Endothelial cell of umbilical vein (primary cell): ENCODE measurements at regions not wholly inside any gene's neighbourhood (a gene's known extent, or its start where the extent isn't known, plus 50 kb on each side); places are given as distances from the start of the nearest gene placed in this dataset.
"Not testable (repeated sequence)": the region's sequence is repeated elsewhere in the genome, so short reads cannot be mapped to it uniquely, and the experiment has no call there.

Experiments used
- BruUV-seq: library from RNA; stranded (reverse); fragments of 400-500 nt; replicated peaks from 2 replicates; lab custom pipeline; 2021; lab: Mats Ljungman, UMichigan
- CTCF ChIA-PET: fragments of 300-600, 350-600 bp; sonication (Branson Sonifier 250); formaldehyde crosslinking; loops from one replicate; lab custom pipeline; 2021; ENCODE audit warnings: antibody characterized with exemption, inconsistent platforms; lab: Charles Lee
- POLR2A ChIA-PET: fragments of 300-600, 350-600 bp; sonication (Branson Sonifier 250); formaldehyde crosslinking; loops from one replicate; lab custom pipeline; 2021; ENCODE audit warnings: antibody characterized with exemption, inconsistent platforms; lab: Charles Lee
- DNase-seq: peaks from one replicate; pipeline ENCODE4 v3.0.0-alpha.2; 2011; ENCODE audit warnings: low read depth, low spot score
- FAIRE-seq: peaks from 2 replicates; lab custom pipeline; 2011; peaks lifted over from hg19 to GRCh38; lab: Jason Lieb, UNC
- H2AFZ ChIP-seq: 2 replicates; pipeline ENCODE4 v1.6.0; 2012; ENCODE audit warnings: low read depth, low read length, control low read depth, inconsistent platforms
- H3K27ac ChIP-seq: 2 replicates; pipeline ENCODE4 v1.5.1; 2011; ENCODE audit warnings: low read depth, mild to moderate bottlenecking, control low read depth, low read length, moderate library complexity; ENCODE audit not compliant: insufficient read depth
- H3K27me3 ChIP-seq, 2 experiments: 2 replicates each; pipeline versions ENCODE4 v1.6.0 to v1.6.1; 2011; ENCODE audit warnings: low read length in 2 of 2, mixed read lengths in 1 of 2; ENCODE audit not compliant: control insufficient read depth in 2 of 2, insufficient read depth in 2 of 2
- H3K36me3 ChIP-seq, 2 experiments: 2 replicates in 1 of 2; 3 replicates in 1 of 2; pipeline ENCODE4 v1.5.1; 2011; ENCODE audit warnings: low read length in 2 of 2, mild to moderate bottlenecking in 1 of 2, moderate library complexity in 1 of 2; ENCODE audit not compliant: control insufficient read depth in 2 of 2, insufficient read depth in 2 of 2; ENCODE audit errors: extremely low read depth in 1 of 2
- H3K4me1 ChIP-seq: 3 replicates; pipeline ENCODE4 v1.5.1; 2011; ENCODE audit warnings: mild to moderate bottlenecking, low read length; ENCODE audit not compliant: control insufficient read depth, insufficient read depth; ENCODE audit errors: extremely low read depth
- H3K4me2 ChIP-seq: 2 replicates; pipeline ENCODE4 v1.6.1; 2011; ENCODE audit warnings: low read length, control low read depth, mixed read lengths; ENCODE audit not compliant: insufficient read depth
- H3K4me3 ChIP-seq, 3 experiments: fragments of 200-600 bp in 1 of 3; sonication (generic), shearing (Covaris generic) in 1 of 3; replicated peaks in 1 of 3; 2 replicates each; pipeline ENCODE4 v1.5.1; 2011 to 2016; ENCODE audit warnings: control low read depth in 3 of 3, low read length in 3 of 3, mild to moderate bottlenecking in 2 of 3, inconsistent platforms in 1 of 3, low read depth in 1 of 3, moderate library complexity in 1 of 3; ENCODE audit not compliant: insufficient read depth in 1 of 3
- H3K79me2 ChIP-seq: 2 replicates; pipeline ENCODE4 v1.6.0; 2012; ENCODE audit warnings: low read length, inconsistent platforms; ENCODE audit not compliant: control insufficient read depth, insufficient read depth
- H3K9ac ChIP-seq: replicated peaks from 2 replicates; pipeline ENCODE3; 2011; ENCODE audit warnings: low read length, control low read depth; ENCODE audit not compliant: insufficient read depth; ENCODE audit errors: extremely low read depth
- H3K9me1 ChIP-seq: replicated peaks from 3 replicates; pipeline ENCODE4 v1.6.0; 2011; ENCODE audit warnings: mild to moderate bottlenecking, low read length; ENCODE audit not compliant: control insufficient read depth, insufficient read depth; ENCODE audit errors: extremely low read depth
- H3K9me3 ChIP-seq: replicated peaks from 2 replicates; pipeline ENCODE4 v1.5.1; 2012; ENCODE audit warnings: low read length, inconsistent platforms; ENCODE audit not compliant: control insufficient read depth, insufficient read depth
- H4K20me1 ChIP-seq: replicated peaks from 2 replicates; pipeline ENCODE3; 2011; ENCODE audit warnings: mild to moderate bottlenecking, low read length; ENCODE audit not compliant: control insufficient read depth, insufficient read depth; ENCODE audit errors: extremely low read depth
- FOS ChIP-seq: IDR thresholded peaks from 2 replicates; pipeline ENCODE4 v1.6.1; 2011; ENCODE audit warnings: mild to moderate bottlenecking, low read length, moderate library complexity, borderline replicate concordance; ENCODE audit not compliant: insufficient read depth
- GATA2 ChIP-seq: IDR thresholded peaks from 2 replicates; pipeline ENCODE4 v1.7.0; 2011; ENCODE audit warnings: low read depth, mild to moderate bottlenecking, moderate library complexity, mixed read lengths, low read length; ENCODE audit not compliant: insufficient read length, insufficient read depth
- dilution Hi-C: fragments of 300-500 bp; cut with MboI; formaldehyde crosslinking; loops from one replicate; pipeline ENCODE4 v1.15.0; 2019; ENCODE audit warnings: low sequenced_read_pairs; ENCODE audit not compliant: extremely low pct_ligation_motif_present
- intact Hi-C: fragments of 100-400 bp; cut with micrococcal nuclease; formaldehyde crosslinking; loops from one replicate; pipeline ENCODE4 v1.10.0; 2022

DNA sequence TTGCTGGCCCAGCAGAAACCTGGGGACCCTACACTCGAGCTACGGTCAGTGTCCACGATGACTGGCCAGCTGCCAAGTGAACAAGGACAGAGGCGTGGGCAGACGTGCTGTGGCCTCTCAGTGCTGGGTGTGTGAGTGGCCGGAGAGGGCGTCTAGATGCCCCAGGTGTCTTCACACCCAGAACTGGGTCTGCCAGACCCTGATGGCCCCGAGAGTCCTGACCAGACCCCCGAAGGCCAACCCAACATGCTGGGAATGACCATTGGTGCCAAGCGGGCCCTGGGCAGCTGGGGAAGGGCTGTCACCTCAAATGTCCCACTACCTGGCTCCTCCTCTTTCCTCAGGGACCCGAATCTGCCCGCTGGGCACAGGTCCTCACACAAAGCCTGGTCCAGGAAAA lies 104.5 kb upstream of the SULF2 start:
- H3K9ac ChIP-seq, dilution Hi-C loops, H3K79me2 ChIP-seq, H3K4me2 ChIP-seq, FAIRE-seq, H4K20me1 ChIP-seq, CTCF ChIA-PET, H2AFZ ChIP-seq, H3K27me3 ChIP-seq, DNase-seq, H3K4me1 ChIP-seq, BruUV-seq, H3K9me1 ChIP-seq, H3K9me3 ChIP-seq, POLR2A ChIA-PET, H3K4me3 ChIP-seq, H3K27ac ChIP-seq, H3K36me3 ChIP-seq: not testable (repeated sequence)
- intact Hi-C loops, result loop anchor here (10.0 kb wide), 1 partner anchor 45 kb away; no protein-coding TSS in a partner anchor

DNA sequence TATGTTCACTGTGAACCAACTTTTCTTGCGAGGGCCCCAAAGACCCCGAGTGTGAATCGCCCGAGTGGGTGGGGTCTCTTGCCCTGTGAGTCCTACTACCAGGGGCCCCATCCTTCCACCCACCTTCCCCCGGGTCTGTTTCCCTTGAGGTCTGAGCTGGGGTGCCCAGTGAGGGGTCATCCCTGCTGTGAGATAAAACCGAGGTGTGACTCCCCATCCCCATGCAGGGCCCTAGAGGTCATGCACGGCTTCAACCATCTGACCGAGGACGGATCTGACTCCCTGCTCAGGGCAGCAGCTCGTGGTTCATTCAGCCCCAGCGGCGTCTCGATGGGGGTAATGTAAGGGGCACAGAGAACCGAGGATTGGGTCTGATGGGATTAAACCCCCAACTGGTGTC lies 103.1 kb upstream of the SULF2 start:
- FAIRE-seq, result no peak
- Histone ChIP-seq H3K27me3 (no peaks in the 10 kb centered on the region), H3K4me3 (no peak overlapping the region), H3K27ac (no peak overlapping the region), H3K9ac (no peak overlapping the region), H3K9me3 (no peaks in the 10 kb centered on the region), H3K36me3 (no peaks in the 10 kb centered on the region), H3K79me2 (no peaks in the 10 kb centered on the region), H2AFZ (no peak overlapping the region), H3K9me1 (no peaks in the 10 kb centered on the region), H3K4me1 (no peaks in the 10 kb centered on the region), H3K4me2 (no peak overlapping the region), H4K20me1 (no peaks in the 10 kb centered on the region)
- POLR2A ChIA-PET, result no interaction called here
- intact Hi-C loops, result no loop called here
- BruUV-seq, result no TSS peak
- dilution Hi-C loops, result no loop called here
- CTCF ChIA-PET, result interaction anchor here (1.3 kb wide), 1 partner anchor 33 kb away, joined by 3 read pairs; no protein-coding TSS in a partner anchor
- TF ChIP-seq FOS, result no peak
- no peak for TF ChIP-seq GATA2
- DNase-seq, result no peak
